GM12874 (cell line): ENCODE measurements at regions not wholly inside any gene's neighbourhood (a gene's known extent, or its start where the extent isn't known, plus 50 kb on each side); places are given as distances from the start of the nearest gene placed in this dataset.

ENCODE experiments used
- CTCF ChIP-seq: IDR thresholded peaks from 2 replicates; pipeline ENCODE4 v1.5.1; 2011; ENCODE audit warnings: low read depth, mild to moderate bottlenecking, control low read depth, low read length, moderate library complexity; ENCODE audit not compliant: insufficient read depth

- TF ChIP-seq CTCF = no peak
These were observed 317.0 kb upstream of the COBL start for GRCh38 chr7:51633596-51633995.

- no peak for TF ChIP-seq CTCF
These were observed 316.4 kb upstream of the COBL start for GRCh38 chr7:51633006-51633405.

GRCh38 chr7:51630933-51631332, 314.3 kb upstream of the COBL start:
- no peak for TF ChIP-seq CTCF

DNA sequence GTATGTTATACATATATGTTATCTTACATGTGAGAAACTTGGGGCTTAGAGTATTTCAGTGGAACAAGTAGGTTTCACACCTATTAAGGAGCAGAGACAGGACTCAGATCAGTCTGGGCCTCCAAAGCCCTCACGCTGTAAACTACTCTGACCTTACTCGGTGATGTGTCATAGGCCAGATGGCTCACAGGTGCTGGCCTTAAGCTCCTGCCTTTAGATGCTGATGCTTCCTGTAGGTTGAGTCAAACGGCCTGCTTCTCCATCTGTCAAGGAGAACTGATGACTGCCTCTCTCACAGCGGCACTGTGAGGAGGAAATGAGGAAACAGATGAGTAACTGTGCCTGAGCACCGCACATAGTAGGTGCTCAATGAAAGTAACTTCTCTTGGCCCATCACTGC, 312.6 kb upstream of the COBL start:
- TF ChIP-seq CTCF = no peak

- no peak for TF ChIP-seq CTCF
These were observed 305.3 kb upstream of the COBL start for GRCh38 chr7:51621956-51622355.

- TF ChIP-seq CTCF = no peak
These were observed 304.1 kb upstream of the COBL start for GRCh38 chr7:51620706-51621105.

DNA sequence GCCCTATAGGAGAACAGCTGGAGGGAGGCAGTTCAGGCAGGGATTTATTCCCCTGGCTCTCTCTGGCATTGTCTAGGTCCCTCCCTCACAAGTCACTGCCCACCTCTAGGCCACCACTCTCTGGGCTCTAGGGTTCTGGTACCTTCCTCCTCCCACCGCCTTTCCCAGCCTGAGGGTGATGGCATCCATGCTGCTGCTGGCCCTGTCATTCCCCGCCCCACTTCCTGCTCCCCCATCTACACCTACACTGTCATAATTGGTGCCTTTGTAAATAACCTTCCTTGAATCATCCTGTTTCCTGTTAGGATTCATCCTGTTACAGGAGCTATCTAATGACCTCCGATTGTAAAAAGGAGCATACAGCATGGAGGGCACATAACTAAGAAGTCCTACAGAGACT, 303.3 kb upstream of the COBL start:
- no peak for TF ChIP-seq CTCF

DNA sequence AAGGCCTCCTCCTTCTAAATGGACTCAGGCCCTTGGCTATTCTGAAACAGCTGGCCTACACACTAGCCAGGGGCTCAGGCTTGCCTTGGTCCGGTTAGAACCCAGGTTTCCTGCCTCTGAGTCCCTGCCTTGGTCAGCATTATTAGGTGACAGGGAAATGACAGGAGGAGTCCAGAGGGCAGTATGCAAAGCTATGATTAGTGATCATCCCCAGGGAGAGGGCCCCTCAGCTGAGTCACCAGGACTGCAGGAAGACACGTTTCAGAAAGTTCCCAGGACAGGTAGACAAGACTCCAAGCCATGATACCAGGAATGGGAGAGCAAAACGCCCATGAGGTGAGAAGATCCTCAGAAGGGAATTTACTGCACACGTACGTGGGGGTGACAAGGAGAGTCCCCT, 301.1 kb upstream of the COBL start:
- no peak for TF ChIP-seq CTCF
